Neural progenitor cell (in vitro differentiated cells): ENCODE measurements at regions not wholly inside any gene's neighbourhood (a gene's known extent, or its start where the extent isn't known, plus 50 kb on each side); places are given as distances from the start of the nearest gene placed in this dataset.

ENCODE experiments used
- EZH2 ChIP-seq: fragments of 200-600 bp; sonication (generic); IDR thresholded peaks from 2 replicates; pipeline ENCODE4 v1.6.1; 2017; ENCODE audit warnings: antibody characterized with exemption, mild to moderate bottlenecking, moderate library complexity
- EZH2phosphoT487 ChIP-seq: fragments of 200-600 bp; sonication (generic); IDR thresholded peaks from 2 replicates; pipeline ENCODE4 v1.6.1; 2017; ENCODE audit warnings: antibody characterized with exemption
- TF ChIP-seq, protein P1 (sequence below): fragments of 200-600 bp; sonication (generic); IDR thresholded peaks from 2 replicates; pipeline ENCODE4 v1.5.1; 2017; ENCODE audit warnings: antibody characterized with exemption, mild to moderate bottlenecking

- TF ChIP-seq, protein P1, sequence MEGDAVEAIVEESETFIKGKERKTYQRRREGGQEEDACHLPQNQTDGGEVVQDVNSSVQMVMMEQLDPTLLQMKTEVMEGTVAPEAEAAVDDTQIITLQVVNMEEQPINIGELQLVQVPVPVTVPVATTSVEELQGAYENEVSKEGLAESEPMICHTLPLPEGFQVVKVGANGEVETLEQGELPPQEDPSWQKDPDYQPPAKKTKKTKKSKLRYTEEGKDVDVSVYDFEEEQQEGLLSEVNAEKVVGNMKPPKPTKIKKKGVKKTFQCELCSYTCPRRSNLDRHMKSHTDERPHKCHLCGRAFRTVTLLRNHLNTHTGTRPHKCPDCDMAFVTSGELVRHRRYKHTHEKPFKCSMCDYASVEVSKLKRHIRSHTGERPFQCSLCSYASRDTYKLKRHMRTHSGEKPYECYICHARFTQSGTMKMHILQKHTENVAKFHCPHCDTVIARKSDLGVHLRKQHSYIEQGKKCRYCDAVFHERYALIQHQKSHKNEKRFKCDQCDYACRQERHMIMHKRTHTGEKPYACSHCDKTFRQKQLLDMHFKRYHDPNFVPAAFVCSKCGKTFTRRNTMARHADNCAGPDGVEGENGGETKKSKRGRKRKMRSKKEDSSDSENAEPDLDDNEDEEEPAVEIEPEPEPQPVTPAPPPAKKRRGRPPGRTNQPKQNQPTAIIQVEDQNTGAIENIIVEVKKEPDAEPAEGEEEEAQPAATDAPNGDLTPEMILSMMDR, result no peak
- TF ChIP-seq EZH2, result no peak
- TF ChIP-seq EZH2phosphoT487, result no peak
Observed at GRCh38 chrX:99248180-99248579, 1161.9 kb downstream of the PCDH19 start.
